HG02970 (cell line): ENCODE measurements at regions not wholly inside any gene's neighbourhood (a gene's known extent, or its start where the extent isn't known, plus 50 kb on each side); places are given as distances from the start of the nearest gene placed in this dataset.
"Not testable (repeated sequence)": the region's sequence is repeated elsewhere in the genome, so short reads cannot be mapped to it uniquely, and the experiment has no call there.

Source experiments
- ATAC-seq: cut with Tn5 transposase; IDR thresholded peaks from one replicate; pipeline ENCODE4 v1.9.1; 2021; ENCODE audit warnings: mild to moderate bottlenecking, moderate library complexity, moderate number of reproducible peaks; ENCODE audit not compliant: unreplicated experiment, low FRiP score

DNA sequence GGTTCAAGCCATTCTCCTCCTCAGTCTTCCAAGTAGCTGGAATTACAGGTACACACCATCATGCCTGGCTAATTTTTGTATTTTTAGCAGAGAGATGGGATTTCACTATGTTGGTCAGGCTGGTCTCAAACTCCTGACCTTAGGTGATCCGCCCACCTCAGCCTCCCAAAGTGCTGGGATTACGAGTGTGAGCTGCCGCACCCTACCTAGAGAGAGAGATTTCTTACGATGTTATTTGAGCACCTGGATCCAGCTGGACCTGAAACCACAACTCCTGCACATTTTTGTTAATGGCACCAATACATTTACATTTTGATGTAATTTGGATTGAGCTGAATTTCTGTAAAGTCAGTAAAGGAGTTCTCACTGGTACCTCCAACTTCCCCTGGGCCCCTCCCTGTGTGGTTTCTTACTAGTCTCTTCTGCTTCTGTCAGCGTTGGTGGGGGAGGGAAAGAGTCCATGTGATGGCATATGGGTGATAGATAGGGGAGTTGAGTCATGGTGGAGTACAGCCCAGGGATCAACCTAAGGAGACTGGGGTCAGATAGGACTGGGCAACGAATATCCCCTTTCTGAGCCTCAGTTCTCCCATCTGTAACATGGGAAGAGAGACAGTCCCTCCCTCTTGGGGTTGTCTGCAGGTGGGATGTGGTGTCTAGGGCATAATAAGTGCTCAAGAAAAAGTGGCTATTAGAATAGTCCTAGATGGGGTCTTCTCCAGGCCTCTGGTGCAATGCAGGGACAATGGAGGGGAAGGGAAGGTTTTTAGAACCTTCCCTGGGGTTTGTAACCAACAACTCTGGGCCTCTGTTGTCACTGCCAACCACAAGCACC is 83.3 kb upstream of the MED13L start:
- ATAC-seq, result no peak

DNA sequence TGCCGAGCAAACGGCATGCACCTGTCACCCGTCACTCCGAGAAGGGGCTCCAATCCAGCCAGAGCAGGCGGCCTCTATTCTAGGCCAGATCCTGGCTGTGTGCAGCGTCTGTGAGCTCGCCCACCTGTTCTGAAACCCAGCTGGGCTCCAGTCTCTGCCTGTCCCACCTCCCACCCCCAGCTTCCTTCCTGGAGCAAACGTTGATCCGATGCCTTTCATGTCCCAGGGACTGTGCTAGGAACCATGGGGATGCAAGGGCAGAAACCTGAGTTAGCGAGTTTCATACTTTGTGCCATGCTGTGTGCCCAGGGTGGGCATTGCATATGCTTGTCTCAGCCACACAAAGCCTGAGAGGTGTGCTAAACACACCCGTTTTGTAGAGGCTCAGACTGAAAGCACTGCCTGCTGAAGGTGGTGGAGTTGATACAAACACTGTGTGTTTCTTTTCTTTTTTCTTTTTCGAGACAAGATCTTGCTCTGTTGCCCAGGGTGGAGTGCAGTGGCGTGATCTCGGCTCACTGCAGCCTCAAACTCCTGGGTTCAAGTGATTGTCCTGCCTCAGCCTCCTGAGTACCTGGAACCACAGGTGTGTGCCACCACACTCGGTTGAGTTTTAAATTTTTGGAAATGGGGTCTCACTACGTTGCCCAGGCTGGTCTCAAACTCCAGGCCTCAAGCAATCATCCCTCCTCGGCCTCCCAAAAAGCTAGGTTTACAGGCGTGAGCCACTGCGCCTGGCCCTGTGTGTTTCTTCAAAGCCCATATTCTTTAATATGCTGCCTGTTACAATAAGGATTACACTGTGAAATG is 84.1 kb upstream of the MED13L start:
- ATAC-seq, result no peak

DNA sequence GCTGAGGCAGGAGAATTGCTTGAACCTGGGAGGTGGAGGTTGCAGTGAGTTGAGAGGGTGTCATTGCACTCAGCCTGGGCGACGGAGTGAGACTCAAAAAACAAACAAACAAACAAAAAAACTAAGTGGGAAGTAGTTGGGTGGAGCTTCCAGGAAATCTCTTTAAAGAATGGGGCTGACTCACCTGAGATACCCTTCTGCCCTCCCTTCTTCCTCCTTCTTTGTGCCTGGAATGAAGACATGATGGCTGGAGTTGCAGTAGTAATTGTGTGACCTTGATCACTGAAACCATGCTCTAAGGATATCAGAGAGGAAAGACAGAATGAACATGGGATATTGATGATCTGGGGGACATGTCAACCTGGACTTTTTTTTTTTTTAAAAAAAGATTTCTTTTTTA is 87.6 kb upstream of the MED13L start:
- no peak for ATAC-seq

DNA sequence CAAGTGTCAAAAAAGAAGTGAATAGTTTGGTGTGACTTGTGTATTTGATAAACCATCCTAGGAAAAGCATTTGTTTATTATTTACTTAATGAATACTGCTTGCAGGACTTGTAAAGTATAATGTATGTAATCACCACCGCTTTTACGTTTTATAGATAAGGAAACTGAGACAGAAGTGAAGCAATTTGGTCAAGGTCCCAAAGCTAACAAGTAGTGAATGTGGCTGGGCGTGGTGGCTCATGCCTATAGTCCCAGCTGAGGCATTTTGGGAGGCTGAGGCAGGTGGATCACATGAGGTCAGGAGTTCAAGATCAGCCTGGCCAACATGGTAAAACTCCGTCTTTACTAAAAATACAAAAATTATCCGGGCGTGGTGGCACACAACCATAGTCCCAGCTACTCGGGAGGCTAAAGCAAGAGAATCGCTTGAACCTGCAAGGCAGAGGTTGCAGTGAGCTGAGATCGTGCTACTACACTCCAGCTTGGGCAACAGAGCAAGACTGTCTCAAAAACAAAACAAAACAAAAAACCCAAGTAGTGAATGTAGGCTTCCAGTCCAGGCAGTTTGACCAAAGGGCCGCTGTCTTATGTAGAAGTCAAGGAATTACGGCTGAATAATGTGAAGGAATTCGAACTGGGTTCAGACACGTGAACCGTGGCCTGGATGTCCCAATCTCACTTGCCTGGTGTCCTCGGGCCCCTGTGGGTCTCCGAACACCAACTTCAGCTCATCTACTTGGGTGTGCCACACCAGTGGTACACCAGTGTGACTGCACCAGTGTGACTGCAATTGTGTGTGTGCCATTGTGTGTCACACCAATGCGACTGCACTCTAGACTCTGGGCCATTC is 88.3 kb upstream of the MED13L start:
- ATAC-seq, result no peak

DNA sequence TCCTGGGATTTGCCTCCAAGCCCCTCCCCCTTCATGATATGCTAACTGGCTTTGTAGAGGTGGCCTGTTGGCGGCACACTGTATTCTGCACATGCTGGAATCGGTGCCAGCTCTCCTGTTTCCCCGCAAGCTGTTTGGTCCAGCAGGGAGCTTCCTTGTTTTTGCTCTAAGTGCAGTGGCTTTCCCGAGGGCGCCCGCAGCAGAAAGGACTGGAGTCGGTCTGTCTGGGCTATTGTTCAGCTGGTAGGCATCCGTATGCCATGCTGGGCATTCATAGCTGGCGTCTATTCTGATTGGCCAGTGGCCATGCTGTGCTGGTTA is 88.9 kb upstream of the MED13L start:
- no peak for ATAC-seq

DNA sequence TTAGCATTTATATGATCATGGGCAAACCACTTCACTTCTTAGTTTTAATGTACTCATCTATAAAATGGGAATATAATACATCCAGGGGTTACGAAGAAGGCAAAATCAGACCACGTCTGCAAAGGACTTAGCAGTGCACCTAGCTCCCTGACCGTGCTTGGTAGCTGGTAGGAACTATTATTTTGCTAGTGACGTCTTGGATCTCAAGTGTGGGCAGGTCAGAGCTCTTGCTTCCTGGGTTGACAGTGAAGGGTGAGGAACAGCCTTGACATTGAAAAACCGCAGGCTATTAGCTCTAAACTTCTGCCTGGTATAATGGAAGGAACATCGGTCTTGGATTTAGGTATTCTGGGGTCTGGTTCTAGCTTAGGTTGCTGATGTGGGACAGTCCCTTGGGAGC is 89.3 kb upstream of the MED13L start:
- ATAC-seq, result no peak

DNA sequence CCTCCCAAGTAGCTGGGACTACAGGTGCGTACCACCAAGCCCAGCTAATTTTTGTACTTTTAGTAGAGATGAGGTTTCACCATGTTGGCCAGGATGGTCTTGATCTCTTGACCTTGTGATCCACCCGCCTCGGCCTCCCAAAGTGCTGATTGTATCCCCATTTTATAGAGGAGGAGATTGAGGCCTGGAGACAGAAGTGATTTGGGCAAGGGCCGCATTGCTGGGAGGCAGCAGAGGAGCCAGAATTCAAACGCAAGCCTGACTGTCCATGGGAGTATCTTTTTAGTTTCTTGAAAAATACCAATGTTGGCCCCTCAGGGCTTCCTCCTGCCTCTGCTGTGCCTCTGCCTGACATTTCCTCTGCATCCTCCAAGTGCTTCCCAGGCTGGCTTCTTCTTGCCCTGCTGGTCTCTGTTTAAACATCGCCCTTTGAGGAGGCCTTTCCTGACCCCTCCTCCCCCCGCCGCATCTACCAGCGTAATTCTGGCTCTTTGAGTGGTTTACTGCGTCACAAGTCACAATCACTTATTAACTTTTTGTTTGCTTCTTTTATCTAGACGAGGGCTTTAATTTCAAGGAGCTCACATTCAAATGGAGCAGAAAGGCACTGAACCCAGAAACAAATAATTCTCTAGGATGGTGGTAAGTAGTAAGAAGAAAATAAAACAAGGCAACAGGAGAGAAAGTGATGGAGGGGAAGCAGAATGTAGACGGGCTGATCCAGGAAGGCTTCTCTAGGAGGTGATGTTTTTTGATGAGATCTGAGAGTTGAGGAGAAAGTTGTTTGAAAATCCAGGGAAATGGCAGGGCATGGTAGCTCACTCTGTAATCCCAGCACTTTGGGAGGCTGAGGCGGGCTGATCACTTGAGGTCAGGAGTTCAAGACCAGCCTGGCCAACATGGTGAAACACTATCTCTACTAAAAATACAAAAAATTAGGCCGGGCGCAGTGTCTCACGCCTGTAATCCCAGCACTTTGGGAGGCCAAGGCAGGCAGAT is 91.0 kb upstream of the MED13L start:
- ATAC-seq, result no peak

- ATAC-seq, result no peak
These were observed 92.5 kb upstream of the MED13L start for GRCh38 chr12:116370004-116370404.

DNA sequence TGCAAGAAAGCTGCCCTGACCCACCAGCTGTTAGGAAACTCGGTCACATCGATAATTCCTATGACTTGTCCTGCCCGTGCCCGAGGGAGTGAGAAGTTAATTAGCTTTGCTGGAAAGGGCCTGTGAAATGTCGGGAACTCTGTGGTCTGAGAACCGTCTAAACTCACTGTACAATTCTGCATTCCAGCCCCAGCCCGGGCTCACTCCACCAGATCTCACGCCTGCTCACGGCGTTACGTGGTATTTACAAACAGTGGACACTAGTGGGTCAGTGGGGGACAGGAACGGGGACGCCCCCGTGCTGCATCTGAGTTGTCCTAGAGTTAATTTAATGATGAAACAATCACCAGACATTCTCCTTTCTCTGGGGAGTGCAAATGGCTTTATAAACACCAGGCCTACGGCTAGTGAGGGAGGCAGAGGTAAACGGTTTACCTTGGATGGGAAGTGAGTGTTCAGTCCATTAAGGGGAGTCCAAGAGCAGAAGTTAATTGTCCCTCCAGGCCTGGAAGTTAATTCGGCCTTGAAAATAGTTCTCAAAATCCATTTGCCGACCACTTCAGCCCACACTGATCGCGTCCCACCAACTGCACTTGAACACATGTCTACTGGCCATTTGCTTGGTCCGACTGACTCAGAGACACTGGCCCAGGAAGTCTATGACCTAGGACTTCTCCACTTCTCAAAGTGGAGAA is 93.5 kb upstream of the MED13L start:
- ATAC-seq, result no peak

DNA sequence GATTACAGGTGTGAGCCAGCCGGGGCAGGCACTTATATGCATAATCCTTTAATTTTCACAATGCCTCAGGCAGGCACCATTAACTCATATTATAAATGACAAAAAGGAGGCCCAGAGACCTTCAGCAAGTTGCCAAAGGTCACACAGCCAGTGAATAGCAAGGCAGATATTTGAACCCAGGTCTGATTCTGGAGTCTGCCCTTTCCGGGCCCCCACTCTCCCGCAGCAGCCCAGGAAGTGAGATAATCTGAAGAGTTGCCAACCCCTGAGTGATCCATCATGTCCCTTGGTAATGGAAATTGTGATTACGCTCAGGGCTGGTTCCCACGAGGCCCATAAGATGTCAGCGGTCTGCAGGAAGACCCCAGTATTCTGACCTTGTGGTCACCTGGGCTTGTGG is 95.3 kb upstream of the MED13L start:
- ATAC-seq, result no peak

DNA sequence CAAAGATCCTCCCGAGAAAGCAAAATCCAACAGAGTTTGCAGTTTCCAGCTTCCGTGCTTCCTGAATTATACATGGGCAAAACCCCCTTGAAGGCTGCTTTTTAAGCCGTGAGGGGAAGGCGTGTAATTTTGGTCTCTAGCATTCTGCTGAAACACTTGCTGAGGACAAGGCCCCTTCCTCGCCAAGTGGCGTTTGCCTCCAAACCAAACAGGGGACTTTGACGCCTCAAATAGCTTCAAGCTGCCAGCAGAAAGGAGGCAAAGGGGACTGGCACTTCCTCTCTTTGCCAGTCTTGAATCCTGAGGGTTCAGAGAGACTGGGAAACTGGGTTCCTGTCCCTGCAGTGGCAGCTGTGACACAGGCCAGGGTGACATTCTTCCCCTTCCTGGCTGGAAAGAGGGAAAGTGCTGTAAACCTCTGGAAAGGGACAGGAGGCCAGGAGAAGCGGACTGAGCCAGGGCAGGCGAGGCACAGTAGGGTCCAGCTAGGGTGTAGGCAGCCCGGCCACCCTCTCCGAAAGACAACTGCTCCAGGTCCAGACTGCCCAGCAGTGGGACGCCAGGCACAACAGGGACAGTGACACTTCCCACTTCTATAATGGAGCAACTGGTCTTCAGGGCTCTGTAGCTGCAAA is 96.2 kb upstream of the MED13L start:
- no peak for ATAC-seq

DNA sequence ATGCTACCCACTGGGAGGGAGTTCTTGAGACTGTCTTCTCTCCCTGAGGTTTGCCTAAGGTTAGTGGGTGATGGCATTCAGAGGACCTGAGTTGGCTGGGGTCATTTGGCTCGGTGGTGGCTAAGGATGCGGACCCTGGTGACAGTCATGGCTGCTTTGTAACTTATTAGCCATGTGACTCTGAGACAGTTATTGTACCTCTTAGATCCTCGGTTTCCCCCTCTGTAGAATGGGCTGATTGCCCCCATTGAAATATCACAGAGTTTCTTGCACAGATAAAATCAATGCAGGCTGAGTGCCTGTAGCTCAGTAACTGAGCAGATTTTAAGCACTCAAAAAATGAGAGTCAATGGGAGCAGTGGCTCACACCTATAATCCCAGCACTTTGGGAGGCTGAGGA is 96.7 kb upstream of the MED13L start:
- no peak for ATAC-seq

DNA sequence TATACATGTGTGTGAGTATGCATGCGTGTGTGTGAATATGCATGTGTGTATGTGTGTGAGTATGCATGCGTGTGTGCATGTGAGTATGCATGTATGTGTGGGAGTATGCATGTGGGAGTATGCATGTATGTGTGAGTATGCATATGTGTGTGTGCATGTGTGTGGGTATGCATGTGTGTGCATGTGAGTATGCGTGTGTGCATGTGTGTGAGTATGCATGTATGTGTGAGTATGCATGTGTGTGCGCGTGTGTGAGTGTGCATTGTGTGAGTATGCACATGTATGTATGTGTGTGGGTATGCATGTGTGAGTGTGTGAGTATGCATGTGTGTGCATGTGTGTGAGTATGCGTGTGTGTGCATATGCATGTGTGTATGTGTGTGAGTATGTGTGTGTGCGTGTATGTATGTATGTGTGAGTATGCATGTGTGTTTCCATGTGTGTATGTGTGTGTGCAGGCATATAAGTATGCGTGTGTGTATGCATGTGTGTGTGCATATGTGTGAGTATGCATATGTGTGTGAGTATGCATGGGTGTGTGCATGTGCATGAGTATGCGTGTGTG is 97.9 kb upstream of the MED13L start:
- ATAC-seq, result no peak

DNA sequence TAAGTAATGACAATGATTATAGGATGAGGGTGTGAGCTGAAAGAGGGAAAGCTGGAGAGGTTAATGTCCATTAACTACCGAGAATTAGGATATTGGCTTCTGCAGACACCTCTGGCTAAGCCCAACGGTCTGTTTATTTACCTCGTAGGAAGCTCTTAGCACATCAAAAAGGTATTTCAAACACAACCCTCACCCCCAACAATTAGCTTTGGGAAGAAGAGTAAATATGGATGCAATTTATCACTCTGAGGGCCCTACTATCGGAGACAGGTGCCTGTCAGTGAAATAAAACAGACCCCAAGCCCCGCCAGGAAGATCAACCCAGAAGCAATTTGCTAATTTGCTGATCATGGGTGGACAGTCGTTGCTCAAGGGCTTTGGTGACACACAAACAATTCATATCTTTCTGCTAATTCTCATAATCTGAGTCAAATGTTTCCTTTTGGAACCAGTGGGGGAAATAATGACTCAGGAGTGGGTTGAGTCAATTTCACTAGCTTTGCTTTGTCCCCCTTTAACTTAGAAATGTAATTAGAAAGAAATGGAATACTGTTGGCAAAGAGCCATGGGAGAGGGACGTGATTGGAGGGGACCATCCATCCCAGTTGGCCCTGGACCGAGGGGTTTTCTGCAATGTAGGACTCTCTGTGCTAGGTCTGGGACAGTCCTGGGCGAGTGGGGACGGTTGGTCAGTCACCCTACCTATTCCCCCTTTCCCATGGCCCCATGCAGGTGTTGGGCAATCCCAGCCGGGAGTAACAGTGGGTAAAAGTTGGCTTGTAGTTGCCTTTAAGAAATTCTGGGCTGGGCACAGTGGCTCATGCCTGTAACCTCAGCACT is 99.1 kb upstream of the MED13L start:
- ATAC-seq, result no peak

GRCh38 chr12:116377194-116377571 is 99.7 kb upstream of the MED13L start:
- not testable (repeated sequence) for ATAC-seq

DNA sequence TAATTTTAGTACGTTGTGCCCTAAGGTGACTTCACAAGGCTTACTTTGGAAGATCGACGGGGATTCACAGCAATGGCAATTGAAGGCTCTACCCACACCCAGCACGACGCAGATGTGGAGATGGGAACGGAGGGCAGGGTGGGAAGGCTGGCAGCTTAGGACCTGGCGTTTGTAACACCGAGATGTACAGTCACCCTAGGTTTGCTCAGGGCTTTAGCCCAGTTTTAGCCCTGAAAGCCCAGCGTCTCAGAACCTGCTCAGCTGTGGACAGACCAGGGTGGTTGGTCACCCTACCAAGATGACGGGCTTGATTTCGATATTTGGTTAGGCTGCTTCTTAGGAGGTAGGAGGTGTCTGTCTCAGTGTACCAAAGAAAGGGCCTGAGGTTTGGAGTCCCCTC is 100.5 kb upstream of the MED13L start:
- no peak for ATAC-seq

GRCh38 chr12:116380108-116380507 is 102.6 kb upstream of the MED13L start:
- no peak for ATAC-seq

DNA sequence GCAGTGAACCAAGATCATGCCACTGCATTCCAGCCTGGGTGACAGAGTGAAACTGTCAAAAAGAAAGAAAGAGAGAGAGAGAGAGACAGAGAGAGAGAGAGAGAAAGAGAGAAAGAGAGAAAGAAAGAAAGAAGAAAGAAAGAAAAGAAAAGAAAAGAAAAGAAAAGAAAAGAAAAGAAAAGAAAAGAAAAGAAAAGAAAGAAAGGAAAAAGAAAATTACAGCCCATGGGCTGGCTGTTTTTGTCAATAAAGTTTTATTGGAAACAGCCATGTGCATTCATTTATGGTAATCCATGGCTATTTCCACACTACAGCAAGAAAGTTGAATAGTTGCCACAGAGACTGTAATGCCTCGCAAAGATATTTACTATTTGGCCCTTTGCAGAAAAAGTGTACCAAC is 103.2 kb upstream of the MED13L start:
- not testable (repeated sequence) for ATAC-seq
